GM12865 (cell line): ENCODE measurements at regions not wholly inside any gene's neighbourhood (a gene's known extent, or its start where the extent isn't known, plus 50 kb on each side); places are given as distances from the start of the nearest gene placed in this dataset.

ENCODE experiments used
- DNase-seq: peaks from one replicate; pipeline ENCODE4 v3.0.0; 2010; ENCODE audit warnings: low read depth
- H3K4me3 ChIP-seq: 2 replicates; pipeline ENCODE4 v1.5.1; 2011; ENCODE audit warnings: mild to moderate bottlenecking, low read depth, low read length, control low read depth
- TF ChIP-seq, protein P1 (sequence below): IDR thresholded peaks from 2 replicates; pipeline ENCODE4 v1.5.1; 2011; ENCODE audit warnings: low read length, control low read depth, low read depth, inconsistent platforms; ENCODE audit not compliant: insufficient read depth; ENCODE audit errors: missing control alignments

DNA sequence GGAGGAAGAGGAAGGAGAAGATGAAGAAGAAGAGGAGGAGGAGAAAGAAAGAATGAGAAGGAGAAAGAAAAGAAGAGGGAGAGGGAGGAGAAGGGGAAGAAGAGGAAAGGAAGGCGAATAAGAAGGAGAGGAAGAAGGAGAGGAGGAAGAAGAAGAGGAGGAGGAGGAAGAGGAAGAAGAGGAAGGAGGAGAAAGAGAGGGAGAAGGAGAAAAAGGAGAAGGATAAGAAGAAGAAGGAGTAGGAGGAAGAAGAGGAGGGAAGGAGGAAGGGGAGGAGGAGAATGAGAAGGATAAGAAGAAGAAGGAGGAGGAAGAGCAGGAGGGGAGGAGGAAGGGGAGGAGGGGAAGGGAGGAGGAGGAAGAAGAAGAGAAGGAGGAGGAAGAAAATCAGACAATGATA, 149.2 kb upstream of the LYZL2 start:
- no peak overlapping the region for H3K4me3 ChIP-seq
- DNase-seq = no peak
- TF ChIP-seq, protein P1, sequence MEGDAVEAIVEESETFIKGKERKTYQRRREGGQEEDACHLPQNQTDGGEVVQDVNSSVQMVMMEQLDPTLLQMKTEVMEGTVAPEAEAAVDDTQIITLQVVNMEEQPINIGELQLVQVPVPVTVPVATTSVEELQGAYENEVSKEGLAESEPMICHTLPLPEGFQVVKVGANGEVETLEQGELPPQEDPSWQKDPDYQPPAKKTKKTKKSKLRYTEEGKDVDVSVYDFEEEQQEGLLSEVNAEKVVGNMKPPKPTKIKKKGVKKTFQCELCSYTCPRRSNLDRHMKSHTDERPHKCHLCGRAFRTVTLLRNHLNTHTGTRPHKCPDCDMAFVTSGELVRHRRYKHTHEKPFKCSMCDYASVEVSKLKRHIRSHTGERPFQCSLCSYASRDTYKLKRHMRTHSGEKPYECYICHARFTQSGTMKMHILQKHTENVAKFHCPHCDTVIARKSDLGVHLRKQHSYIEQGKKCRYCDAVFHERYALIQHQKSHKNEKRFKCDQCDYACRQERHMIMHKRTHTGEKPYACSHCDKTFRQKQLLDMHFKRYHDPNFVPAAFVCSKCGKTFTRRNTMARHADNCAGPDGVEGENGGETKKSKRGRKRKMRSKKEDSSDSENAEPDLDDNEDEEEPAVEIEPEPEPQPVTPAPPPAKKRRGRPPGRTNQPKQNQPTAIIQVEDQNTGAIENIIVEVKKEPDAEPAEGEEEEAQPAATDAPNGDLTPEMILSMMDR = no peak

DNA sequence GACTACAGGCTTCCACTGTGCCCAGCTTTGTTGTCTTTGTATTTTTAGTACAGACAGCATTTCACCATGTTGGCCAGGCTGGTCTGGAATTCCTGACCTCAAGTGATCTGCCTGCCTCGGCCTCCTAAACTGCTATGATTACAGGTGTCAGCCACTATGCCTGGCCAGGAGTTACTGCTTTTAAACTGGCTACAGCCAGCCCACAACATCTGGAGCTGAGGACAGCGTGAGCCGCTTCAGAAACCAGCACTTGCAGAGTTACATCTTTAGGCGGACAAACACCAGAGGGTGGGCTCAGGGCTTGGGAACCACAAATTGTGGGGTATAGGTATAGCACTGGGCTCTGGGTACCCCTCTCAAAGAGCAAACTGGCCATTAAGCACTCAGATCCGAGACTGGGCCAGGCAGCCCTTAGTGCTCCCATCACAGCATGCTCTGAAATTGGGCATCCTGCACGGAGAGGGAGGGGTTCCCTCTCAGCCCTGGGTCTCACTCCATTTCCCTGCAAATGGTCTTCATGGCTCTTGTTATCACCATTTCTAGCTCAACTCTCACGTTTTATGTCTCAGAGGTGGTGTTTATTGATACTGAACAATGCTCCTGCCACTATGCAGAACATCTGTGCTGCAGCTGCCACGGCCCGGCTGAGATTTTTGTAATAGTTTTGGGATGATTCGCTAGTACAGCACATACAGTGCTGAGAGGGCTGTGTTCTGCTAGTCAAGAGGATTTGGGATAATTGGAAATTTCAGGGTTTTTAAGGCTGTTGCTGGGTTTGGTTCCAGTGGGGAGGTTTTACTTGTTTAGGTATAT, 146.4 kb upstream of the LYZL2 start:
- no peak for DNase-seq
- TF ChIP-seq, protein P1 = no peak
- no peak overlapping the region for H3K4me3 ChIP-seq

DNA sequence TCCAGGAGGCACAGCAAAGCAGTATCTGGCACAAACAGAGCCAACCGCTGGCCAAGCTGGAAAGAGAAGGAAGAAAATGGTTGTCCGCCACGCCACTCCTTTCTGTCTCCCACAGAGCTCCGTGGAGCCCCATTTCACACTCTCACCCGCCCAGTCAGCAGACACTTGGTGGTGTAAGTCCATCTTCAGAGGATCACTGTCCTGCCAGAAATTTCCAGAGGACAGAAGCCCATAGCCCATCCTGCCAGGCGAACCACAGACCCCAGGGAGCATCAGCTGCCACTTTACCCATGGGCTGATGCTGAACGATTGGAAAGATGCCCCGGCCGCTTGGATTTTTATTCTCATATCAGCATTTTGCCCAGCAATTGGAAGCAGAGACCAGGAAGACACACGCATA, 144.7 kb upstream of the LYZL2 start:
- no peak for DNase-seq
- H3K4me3 ChIP-seq = no peak overlapping the region
- TF ChIP-seq, protein P1 = no peak

DNA sequence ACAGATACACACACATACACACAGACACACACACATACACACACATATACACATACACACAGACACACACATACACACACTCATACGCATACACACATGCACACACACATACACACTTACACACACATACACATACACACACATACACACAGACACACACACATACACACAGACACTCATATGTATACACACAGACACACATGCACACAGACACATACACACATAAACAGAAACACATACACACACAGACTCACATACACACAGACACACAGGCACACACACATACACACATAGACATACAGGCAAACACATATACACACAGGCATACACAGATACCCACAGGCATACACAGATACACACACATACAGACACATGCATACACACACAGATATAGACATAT, 143.9 kb upstream of the LYZL2 start:
- TF ChIP-seq, protein P1 = no peak
- DNase-seq = no peak
- H3K4me3 ChIP-seq = no peak overlapping the region

DNA sequence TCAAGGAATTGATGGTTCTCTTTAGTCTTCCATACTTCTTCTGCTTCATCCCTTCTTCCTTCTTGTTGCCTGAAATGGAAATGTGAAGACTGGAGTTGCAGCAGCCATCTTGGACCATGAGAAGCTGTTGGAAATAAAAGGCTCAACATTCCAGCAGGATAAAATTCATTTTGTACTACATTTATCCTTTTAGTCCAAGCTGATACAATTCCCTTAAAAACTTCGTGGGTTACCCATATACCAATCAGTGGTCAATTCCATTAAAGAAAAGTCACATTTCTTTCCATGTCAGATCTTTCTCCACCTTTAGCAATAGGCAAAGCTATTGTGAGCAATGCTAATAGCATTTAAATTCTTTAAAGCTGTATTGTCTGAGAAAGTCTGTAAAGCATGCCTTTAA, 141.3 kb upstream of the LYZL2 start:
- DNase-seq = no peak
- H3K4me3 ChIP-seq = no peak overlapping the region
- TF ChIP-seq, protein P1 = no peak

DNA sequence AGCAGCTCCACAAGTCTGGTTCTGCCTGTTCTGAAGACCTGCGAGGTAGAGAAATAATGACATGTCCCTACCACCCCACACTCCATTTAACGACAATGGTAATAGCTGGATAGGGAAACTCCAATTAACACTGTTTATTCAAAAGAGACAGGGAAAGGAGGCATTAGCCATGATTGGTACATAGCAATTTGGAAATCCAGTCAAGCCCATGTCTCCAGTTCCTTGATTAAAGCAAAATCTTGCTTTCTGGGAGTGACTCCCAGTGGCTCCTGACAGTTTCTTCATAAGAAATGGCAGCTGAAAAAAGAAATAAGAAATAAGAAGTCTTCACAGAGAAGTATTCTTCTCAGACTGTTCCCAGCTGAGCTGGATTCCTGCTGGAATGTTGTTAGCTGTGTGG, 140.7 kb upstream of the LYZL2 start:
- H3K4me3 ChIP-seq = no peak overlapping the region
- no peak for DNase-seq
- TF ChIP-seq, protein P1 = no peak

DNA sequence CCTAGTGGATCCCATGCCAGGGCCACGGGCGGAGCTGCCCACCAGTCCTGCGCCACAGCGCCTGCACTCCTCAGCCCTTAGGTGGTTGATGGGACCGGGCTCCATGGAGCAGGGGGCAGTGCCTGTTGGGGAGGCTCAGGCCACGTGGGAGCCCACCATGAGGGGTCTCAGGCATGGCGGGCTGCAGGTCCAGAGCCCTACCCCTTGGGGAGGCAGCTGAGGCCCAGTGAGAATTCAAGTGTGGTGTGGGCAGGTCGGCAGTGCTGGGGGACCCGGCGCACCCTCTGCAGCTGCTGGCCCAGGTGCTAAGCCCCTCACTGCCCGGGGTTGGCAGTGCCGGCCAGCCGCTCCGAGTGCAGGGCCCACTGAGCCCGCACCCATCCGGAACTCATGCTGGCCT, 139.8 kb upstream of the LYZL2 start:
- DNase-seq = no peak
- TF ChIP-seq, protein P1 = no peak
- no peak overlapping the region for H3K4me3 ChIP-seq
